ENCODE measurements at regions not wholly inside any gene's neighbourhood (a gene's known extent, or its start where the extent isn't known, plus 50 kb on each side); places are given as distances from the start of the nearest gene placed in this dataset.

- no peak overlapping the region for H3K4me2 ChIP-seq
- POLR2A ChIA-PET, result no interaction called here
- H3K4me3 ChIP-seq, result no peak overlapping the region
- FAIRE-seq (no peak), ATAC-seq (no peak), DNase-seq (ENCODE audit: low read depth in 1 of 2, low spot score in 1 of 2) (no peak)
- H3K4me1 ChIP-seq, result peaks cover 11% of the 10 kb centered on the region
- H3K9me3 ChIP-seq, result no peaks in the 10 kb centered on the region
- CTCF ChIA-PET, result interaction anchor here (1.2 kb wide), 1 partner anchor 109 kb away, joined by 3 read pairs; no protein-coding TSS in a partner anchor
- WGBS (ENCODE audit: missing lambda C conversion rate), result 33% methylated on average over 4 of the region's 4 CpGs
- TF ChIP-seq ZFP36 (IDR thresholded peaks at IDR 0.05; ENCODE audit: borderline replicate concordance, partially characterized antibody), result no peak
- TF ChIP-seq FOSL2 (IDR thresholded peaks at IDR 0.05), result no peak
- TF ChIP-seq FOSL2 (CRISPR knock-in tag; IDR thresholded peaks at IDR 0.05), result no peak
- no peak for TF ChIP-seq ATOH8 (CRISPR knock-in tag; IDR thresholded peaks at IDR 0.05; ENCODE audit: low read depth)
- no peak for TF ChIP-seq BHLHE40 (IDR thresholded peaks at IDR 0.05; ENCODE audit: low read depth, low read length)
- TF ChIP-seq PHF8 (IDR thresholded peaks at IDR 0.05; ENCODE audit: borderline replicate concordance, low read depth), result no peak
- no peak for TF ChIP-seq NFE2L2 (conservative IDR thresholded peaks at IDR 0.05; ENCODE audit: low read length)
- no peak for TF ChIP-seq HMGXB4 (CRISPR knock-in tag; IDR thresholded peaks at IDR 0.05; ENCODE audit: borderline replicate concordance)
- TF ChIP-seq E2F6 (IDR thresholded peaks at IDR 0.05; ENCODE audit: borderline replicate concordance, low read depth), result no peak
- TF ChIP-seq RCOR1 (IDR thresholded peaks at IDR 0.05; ENCODE audit: low read depth, low read length), result no peak
- no peak for TF ChIP-seq MAX (IDR thresholded peaks at IDR 0.05)
- TF ChIP-seq HDAC2 (IDR thresholded peaks at IDR 0.05), result no peak
- no peak for TF ChIP-seq POLR2A (IDR thresholded peaks at IDR 0.05; ENCODE audit: low read length)
- TF ChIP-seq RAD21 (conservative IDR thresholded peaks at IDR 0.05 in 1 of 2, IDR thresholded peaks at IDR 0.05 in 1 of 2), result no peak
- H3K27ac ChIP-seq, result no peak overlapping the region
Observed at GRCh38 chr2:12109363-12110017, 363.1 kb downstream of the LPIN1 start.

GRCh38 chr2:12110074-12110473 lies 363.6 kb downstream of the LPIN1 start:
- ChIA-PET CTCF (interaction anchor here (1.2 kb wide), 1 partner anchor 109 kb away, joined by 3 read pairs; no protein-coding TSS in a partner anchor), POLR2A (no interaction called here)
- no peak overlapping the region for H3K27ac ChIP-seq
- 17% methylated on average over 4 of the region's 4 CpGs for WGBS (ENCODE audit: missing lambda C conversion rate)
- peaks cover 11% of the 10 kb centered on the region for H3K4me1 ChIP-seq
- DNase-seq (ENCODE audit: low read depth in 1 of 2, low spot score in 1 of 2) (no peak), FAIRE-seq (no peak), ATAC-seq (no peak)
- H3K9me3 ChIP-seq, result no peaks in the 10 kb centered on the region
- TF ChIP-seq HOXB5 (CRISPR knock-in tag; IDR thresholded peaks at IDR 0.05) (no peak), MAFK (IDR thresholded peaks at IDR 0.05; ENCODE audit: partially characterized antibody) (no peak), JUNB (IDR thresholded peaks at IDR 0.05) (no peak), HOXA7 (CRISPR knock-in tag; IDR thresholded peaks at IDR 0.05) (no peak), CBX2 (IDR thresholded peaks at IDR 0.05; ENCODE audit: borderline replicate concordance, low read depth) (no peak), RNF2 (IDR thresholded peaks at IDR 0.05; ENCODE audit: borderline replicate concordance, low read depth) (no peak), ESRRA (IDR thresholded peaks at IDR 0.05; ENCODE audit: borderline replicate concordance, low read length) (no peak), ZC3H11A (IDR thresholded peaks at IDR 0.05) (no peak), CHD2 (IDR thresholded peaks at IDR 0.05; ENCODE audit: low read length, partially characterized antibody) (no peak), FOXS1 (CRISPR knock-in tag; IDR thresholded peaks at IDR 0.05) (no peak), KDM1A (IDR thresholded peaks at IDR 0.05; ENCODE audit: low read depth) (no peak), HOXB13 (CRISPR knock-in tag; IDR thresholded peaks at IDR 0.05; ENCODE audit: low read depth) (no peak), MAZ (IDR thresholded peaks at IDR 0.05; ENCODE audit: borderline replicate concordance, low read depth, low read length) (no peak), HES2 (IDR thresholded peaks at IDR 0.05) (no peak), RFX5 (IDR thresholded peaks at IDR 0.05) (no peak), NFE2L2 (conservative IDR thresholded peaks at IDR 0.05; ENCODE audit: low read length) (no peak)
- H3K4me2 ChIP-seq, result no peak overlapping the region
- no peak overlapping the region for H3K4me3 ChIP-seq

Measured in A549 (cell line).